ENCODE measurements at regions not wholly inside any gene's neighbourhood (a gene's known extent, or its start where the extent isn't known, plus 50 kb on each side); places are given as distances from the start of the nearest gene placed in this dataset.

DNA sequence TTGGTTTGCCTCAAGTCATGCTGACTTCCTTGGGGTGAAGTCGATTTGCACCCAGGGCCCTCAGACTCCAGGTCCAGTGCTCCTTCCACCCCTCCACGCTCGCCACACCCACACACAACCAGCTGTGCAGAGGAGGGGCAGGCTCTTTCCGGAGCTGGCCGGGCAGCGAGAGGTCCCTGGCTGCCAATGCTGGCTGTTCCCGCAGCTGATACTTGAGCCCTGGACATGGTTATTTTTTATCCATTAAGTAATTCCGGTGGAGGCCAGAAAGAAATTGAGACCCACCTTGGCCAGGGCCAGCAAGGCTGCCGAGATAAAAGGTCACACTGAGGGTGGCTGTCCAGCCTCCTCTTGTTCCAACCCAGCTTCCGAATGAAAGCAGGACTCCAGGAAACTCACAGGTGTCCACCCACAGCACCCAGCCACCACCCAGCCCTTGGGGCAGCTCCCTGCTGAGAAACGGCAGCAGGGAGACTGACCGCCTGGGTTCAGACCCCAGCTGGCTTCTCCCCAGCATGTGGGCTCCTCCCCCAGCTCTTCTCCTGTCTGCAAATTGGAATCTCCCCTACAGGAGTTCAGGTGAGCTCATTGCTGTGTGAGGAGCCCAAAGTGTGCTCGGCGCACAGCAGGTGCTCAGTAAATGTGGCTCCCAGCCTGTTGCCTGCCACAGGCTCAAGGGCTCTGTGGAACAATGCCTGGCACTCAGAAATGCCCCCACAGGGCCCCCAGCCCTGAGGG lies 77.8 kb downstream of the PDGFA start:
- no peak for DNase-seq

- no peak for DNase-seq
Observed at GRCh38 chr7:442457-442856, 77.2 kb downstream of the PDGFA start.

DNA sequence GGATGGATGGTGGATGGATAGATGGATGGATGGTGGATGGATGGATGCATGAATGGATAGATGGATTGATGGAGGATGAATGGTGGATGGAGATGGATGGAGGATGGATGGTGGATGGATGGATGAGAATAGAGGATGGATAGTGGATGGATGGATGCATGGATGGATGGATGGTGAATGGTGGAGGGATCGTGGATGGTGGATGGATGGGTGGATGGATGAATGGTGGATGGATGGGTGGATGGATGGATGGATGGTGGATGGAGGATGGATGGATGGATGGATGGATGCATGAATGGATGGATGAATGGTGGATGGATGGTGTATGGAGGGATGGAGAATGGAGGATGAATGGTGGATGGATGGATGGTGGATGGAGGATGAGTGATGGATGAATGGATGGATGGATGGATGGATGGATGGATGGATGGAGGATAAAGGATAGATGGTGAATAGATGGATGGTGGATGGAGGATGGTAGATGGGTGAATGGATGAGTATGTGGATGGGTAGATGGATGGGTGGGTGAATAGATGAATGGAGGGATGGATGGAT lies 76.3 kb downstream of the PDGFA start:
- no peak for DNase-seq

- DNase-seq = peak; percentile 29
Observed at GRCh38 chr7:444606-445005, 75.0 kb downstream of the PDGFA start.

GRCh38 chr7:445020-445419 lies 74.6 kb downstream of the PDGFA start:
- no peak for DNase-seq

DNA sequence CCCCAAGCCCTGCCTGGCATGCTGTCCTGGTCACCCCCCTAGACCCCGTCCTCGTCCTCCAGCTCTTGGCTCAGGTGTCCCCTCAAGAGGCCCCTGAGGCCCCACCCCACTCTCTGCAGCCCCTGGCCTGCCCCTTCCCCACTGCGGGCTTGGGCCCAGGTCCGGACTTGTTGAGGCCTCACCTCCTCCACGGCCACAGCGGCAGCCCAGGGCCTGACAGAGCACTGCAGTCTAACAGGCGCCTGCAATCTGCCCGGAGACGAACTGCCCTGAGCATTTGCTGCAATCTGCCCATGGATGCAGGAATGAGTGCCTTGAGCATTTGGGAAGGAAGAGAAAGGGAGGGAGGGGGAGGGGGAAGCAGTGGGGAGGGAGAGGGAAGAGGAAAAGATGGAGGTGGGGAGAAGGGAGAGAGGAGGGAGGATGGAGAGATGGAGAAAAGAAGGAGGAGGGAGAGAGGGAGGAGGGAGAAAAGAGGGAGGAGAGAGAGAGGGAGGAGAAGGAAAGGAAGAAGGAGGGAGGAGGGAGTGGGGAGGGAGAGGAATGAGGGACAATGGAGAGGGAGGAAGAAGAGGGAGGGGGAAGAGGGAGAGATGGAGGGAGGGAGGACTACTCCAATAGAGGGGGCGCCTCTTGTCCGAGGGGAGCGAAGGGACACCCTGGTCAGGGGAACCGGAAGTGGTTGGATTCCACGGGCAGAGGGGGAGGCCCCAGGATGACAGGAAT lies 73.9 kb downstream of the PDGFA start:
- no peak for DNase-seq

- DNase-seq = no peak
Observed at GRCh38 chr7:446289-446935, 73.2 kb downstream of the PDGFA start.

Data from midbrain (tissue), 1 donor.